Lower leg skin (tissue), 4 donors: ENCODE measurements at regions not wholly inside any gene's neighbourhood (a gene's known extent, or its start where the extent isn't known, plus 50 kb on each side); places are given as distances from the start of the nearest gene placed in this dataset.

Source experiments
- DNase-seq, 2 donors: peaks; one replicate each; pipeline ENCODE4 v3.0.0-alpha.2; 2019; ENCODE audit warnings: low spot score in 2 of 2
- H3K4me3 ChIP-seq: fragments of 200-600 bp; sonication (generic); 2 replicates; pipeline ENCODE4 v1.5.1; 2017; ENCODE audit warnings: mild to moderate bottlenecking, low read depth; ENCODE audit not compliant: poor library complexity, severe bottlenecking
- POLR2A ChIP-seq, 2 donors: fragments of 450-650 bp; IDR thresholded peaks; one replicate each; pipeline ENCODE4 v1.6.1; 2016 to 2017; ENCODE audit warnings: antibody characterized with exemption in 2 of 2, mild to moderate bottlenecking in 1 of 2, moderate library complexity in 1 of 2
- WGBS, 2 donors: methylation state at CpG; one replicate each; pipeline ENCODE4 v1.1.5; 2018; 5-methylcytosine and 5-hydroxymethylcytosine counted together
- intact Hi-C: fragments of 100-400 bp; cut with DNase I; formaldehyde crosslinking; loops from one replicate; pipeline ENCODE4 v1.15.0; 2023; ENCODE audit warnings: low total_unique reads
- TF ChIP-seq, protein P1 (sequence below), 3 donors: fragments of 450-650 bp; IDR thresholded peaks; one replicate each; pipeline ENCODE4 v1.5.1; 2016; ENCODE audit warnings: antibody characterized with exemption in 3 of 3, mild to moderate bottlenecking in 3 of 3, moderate library complexity in 2 of 3

DNA sequence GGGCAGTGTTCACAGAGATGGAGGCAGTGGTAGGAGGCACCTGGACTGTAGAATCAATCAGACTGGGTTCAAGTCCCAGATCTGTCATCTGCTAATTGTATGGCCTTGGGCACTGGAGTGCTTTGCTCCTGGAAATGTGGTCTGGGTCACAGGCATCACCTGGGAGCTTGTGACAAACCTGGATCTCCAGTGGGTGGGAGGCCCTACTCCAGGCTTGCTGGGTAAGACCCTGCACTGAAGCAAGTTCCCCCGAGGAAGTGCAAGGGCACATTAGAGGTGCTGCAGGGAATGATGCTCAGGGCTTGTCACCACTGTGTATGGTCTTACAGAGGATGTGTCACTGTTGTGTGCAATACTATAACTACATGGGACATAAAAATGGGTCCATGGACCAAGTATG, 220.5 kb upstream of the ID2 start:
- no peak for TF ChIP-seq POLR2A (IDR thresholded peaks at IDR 0.05)
- TF ChIP-seq, protein P1, sequence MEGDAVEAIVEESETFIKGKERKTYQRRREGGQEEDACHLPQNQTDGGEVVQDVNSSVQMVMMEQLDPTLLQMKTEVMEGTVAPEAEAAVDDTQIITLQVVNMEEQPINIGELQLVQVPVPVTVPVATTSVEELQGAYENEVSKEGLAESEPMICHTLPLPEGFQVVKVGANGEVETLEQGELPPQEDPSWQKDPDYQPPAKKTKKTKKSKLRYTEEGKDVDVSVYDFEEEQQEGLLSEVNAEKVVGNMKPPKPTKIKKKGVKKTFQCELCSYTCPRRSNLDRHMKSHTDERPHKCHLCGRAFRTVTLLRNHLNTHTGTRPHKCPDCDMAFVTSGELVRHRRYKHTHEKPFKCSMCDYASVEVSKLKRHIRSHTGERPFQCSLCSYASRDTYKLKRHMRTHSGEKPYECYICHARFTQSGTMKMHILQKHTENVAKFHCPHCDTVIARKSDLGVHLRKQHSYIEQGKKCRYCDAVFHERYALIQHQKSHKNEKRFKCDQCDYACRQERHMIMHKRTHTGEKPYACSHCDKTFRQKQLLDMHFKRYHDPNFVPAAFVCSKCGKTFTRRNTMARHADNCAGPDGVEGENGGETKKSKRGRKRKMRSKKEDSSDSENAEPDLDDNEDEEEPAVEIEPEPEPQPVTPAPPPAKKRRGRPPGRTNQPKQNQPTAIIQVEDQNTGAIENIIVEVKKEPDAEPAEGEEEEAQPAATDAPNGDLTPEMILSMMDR (IDR thresholded peaks at IDR 0.05): no peak
- peak in 1 of 2 donors; percentile 54 for DNase-seq
- intact Hi-C loops: no loop called here
- no peak overlapping the region for H3K4me3 ChIP-seq
- 88 to 100% methylated on average over 1 of the region's 1 CpG for WGBS, 2 donors

DNA sequence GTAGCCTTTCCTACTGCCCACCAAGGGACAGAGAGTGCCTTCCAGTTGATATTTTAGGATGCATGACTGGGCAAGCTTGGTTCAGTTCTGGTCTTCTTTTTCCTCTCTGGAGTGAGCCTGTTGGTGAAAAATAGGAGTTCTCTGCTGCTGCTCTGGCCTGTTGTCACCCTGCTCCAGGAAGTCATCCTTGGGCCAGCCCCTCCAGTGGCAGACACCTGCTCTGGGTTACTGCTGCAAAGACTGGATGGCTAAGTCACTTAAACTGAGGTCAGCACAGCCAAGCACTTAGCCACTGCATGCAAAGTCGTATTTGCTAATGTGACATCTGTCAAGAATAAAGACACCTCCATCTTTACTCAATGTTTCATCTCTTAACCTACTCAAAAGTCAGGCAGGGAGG, 219.6 kb upstream of the ID2 start:
- TF ChIP-seq, protein P1 (IDR thresholded peaks at IDR 0.05): no peak
- no peak for TF ChIP-seq POLR2A (IDR thresholded peaks at IDR 0.05)
- peak in 1 of 2 donors; percentile 31 for DNase-seq
- intact Hi-C loops: no loop called here
- WGBS, 2 donors: 83 to 87% methylated on average over 1 of the region's 1 CpG
- H3K4me3 ChIP-seq: no peak overlapping the region

DNA sequence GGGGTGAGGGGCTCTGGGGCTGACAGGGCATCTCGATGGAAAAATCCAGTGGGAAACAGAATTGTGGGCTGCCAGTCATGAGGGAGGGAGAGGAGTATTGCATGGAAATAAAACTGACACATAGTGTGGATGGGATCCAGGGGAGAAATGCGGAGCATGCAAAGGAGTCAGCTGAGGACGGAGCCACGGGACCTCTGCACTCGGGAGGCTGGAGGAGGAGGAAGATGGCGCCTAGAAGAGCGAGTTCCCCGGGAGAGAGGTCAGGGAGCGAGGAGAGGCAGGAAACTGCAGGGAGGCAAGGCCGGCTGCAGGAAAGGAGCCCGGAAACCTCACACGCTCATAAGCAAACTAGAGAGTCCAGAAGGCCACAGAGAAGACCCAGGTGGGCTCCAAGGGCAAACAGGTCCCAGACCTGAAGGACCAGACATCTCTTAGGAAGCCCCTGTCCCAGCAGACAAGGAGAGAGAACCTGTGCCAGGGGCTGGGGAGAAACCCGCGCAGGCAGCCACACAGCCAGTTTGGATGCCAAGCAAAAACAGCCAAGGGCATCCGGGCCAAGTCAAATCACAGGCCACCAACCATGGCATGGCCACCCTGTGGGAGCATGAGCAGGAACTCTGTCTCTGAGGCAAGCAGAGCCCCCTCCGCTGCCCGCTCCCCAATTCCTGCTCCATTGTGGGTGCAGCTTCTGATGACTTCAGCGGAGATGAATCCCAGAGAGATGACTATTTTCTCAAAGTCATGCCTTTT, 218.8 kb upstream of the ID2 start:
- H3K4me3 ChIP-seq: no peak overlapping the region
- 81% methylated on average over 18 of the region's 18 CpGs for WGBS, 2 donors
- intact Hi-C loops: no loop called here
- TF ChIP-seq, protein P1 (IDR thresholded peaks at IDR 0.05): no peak
- TF ChIP-seq POLR2A (IDR thresholded peaks at IDR 0.05): no peak
- DNase-seq: peak in 1 of 2 donors; percentile 65

DNA sequence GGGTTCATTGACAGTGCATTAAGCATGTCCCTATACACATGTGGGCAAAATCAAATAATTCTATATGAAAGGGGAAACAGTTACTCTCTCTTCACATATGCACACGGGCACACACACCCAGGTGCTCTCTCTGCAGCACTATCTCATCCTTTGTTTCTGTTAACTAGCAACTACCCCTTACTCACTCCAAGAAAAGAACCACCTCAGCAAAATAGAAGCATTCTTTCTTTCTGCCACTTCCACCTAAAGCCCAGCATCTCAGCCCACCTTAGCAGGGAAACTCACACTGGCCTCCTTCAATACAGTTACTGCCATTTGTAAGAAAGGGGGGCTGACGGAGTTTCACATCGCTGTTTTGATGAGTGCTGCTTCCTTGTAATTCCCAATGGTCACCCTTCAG, 216.3 kb upstream of the ID2 start:
- TF ChIP-seq, protein P1 (IDR thresholded peaks at IDR 0.05): no peak
- TF ChIP-seq POLR2A (IDR thresholded peaks at IDR 0.05): no peak
- no peak overlapping the region for H3K4me3 ChIP-seq
- peak in 1 of 2 donors; percentile 21 for DNase-seq
- intact Hi-C loops: no loop called here
- WGBS, 2 donors: 92 to 94% methylated on average over 3 of the region's 3 CpGs

DNA sequence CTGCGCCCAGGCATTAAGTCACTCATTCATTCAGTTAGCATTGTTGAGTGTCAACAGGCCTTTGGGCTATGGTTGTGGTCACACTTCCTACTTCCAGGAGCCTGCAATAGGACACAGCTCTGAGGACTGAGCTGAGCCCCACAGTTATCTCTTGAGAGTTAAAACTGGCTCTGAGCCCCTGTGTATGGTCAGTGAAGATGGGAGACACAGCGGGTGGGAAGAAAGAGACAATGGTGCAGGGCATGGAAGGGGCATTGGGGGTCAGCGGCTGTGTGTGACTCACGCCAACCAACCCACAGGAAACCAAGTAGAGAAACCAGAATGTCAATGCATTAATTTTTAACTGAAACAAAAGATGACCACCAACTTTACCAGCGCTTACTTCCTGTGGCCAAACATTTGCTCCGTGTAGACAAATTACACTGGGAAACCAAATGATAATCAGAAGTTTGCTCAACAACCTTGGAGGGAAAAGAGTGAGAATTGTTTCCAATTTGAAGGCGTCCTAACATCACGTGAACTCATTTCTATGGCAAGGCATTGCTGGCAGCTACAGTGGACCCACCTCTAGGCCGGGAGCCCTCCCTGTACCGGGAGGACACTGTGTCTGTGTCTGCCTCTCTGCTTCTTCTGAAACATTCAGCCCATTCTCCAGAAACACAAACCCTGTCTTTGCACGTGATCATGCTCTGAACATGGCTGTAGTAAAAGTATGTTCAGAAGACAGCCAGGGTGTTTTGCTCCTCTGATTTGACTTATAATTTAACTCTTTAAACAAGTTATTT, 212.0 kb upstream of the ID2 start:
- intact Hi-C loops: no loop called here
- no peak overlapping the region for H3K4me3 ChIP-seq
- 71 to 80% methylated on average over 11 of the region's 11 CpGs for whole genome bisulfite sequencing, 2 donors
- peak in 1 of 2 donors; percentile 84 for DNase-seq
- TF ChIP-seq, protein P1 (IDR thresholded peaks at IDR 0.05): no peak
- TF ChIP-seq POLR2A (IDR thresholded peaks at IDR 0.05): no peak
